Endodermal cell (in vitro differentiated cells): ENCODE measurements at regions not wholly inside any gene's neighbourhood (a gene's known extent, or its start where the extent isn't known, plus 50 kb on each side); places are given as distances from the start of the nearest gene placed in this dataset.
"Not testable (repeated sequence)": the region's sequence is repeated elsewhere in the genome, so short reads cannot be mapped to it uniquely, and the experiment has no call there.

Source experiments
- DNase-seq: peaks from one replicate; pipeline ENCODE4 v3.0.0-alpha.2; 2017
- H3K27ac ChIP-seq: 2 replicates; pipeline ENCODE4 v1.5.1; 2013; ENCODE audit warnings: mild to moderate bottlenecking, low read depth, low read length, moderate library complexity
- H3K27me3 ChIP-seq: 2 replicates; pipeline ENCODE4 v1.6.1; 2013; ENCODE audit warnings: mild to moderate bottlenecking, low read length, moderate library complexity; ENCODE audit not compliant: insufficient read depth, control insufficient read depth, poor library complexity, severe bottlenecking
- H3K36me3 ChIP-seq: 2 replicates; pipeline ENCODE4 v1.7.0; 2013; ENCODE audit warnings: mild to moderate bottlenecking, low read length, moderate library complexity; ENCODE audit not compliant: control insufficient read depth, insufficient read depth
- H3K4me1 ChIP-seq: one replicate; pipeline ENCODE4 v1.7.0; 2013; ENCODE audit warnings: low read length; ENCODE audit not compliant: control insufficient read depth, insufficient read depth
- H3K4me3 ChIP-seq: 2 replicates; pipeline ENCODE4 v1.5.1; 2013; ENCODE audit warnings: mild to moderate bottlenecking, low read length, moderate library complexity
- H3K9ac ChIP-seq: 2 replicates; pipeline ENCODE4 v1.6.1; 2013; ENCODE audit warnings: mild to moderate bottlenecking, low read length, moderate library complexity; ENCODE audit not compliant: poor library complexity, severe bottlenecking; ENCODE audit errors: extremely low read depth
- H3K9me3 ChIP-seq: 2 replicates; pipeline ENCODE4 v1.6.1; 2013; ENCODE audit warnings: mild to moderate bottlenecking, low read length, moderate library complexity; ENCODE audit not compliant: control insufficient read depth
- H3K27ac Mint-ChIP-seq: 2 replicates; pipeline ENCODE4 v1.8.0; 2020; ENCODE audit warnings: mixed read lengths
- H3K27me3 Mint-ChIP-seq: 2 replicates; pipeline ENCODE4 v1.8.0; 2021; ENCODE audit warnings: mild to moderate bottlenecking, mixed read lengths; ENCODE audit not compliant: insufficient read depth
- H3K36me3 Mint-ChIP-seq: 2 replicates; pipeline ENCODE4 v1.8.0; 2020; ENCODE audit warnings: low read depth, mixed read lengths
- H3K4me1 Mint-ChIP-seq: 2 replicates; pipeline ENCODE4 v1.8.0; 2020; ENCODE audit warnings: mixed read lengths
- H3K4me3 Mint-ChIP-seq: 2 replicates; pipeline ENCODE4 v1.8.0; 2020; ENCODE audit warnings: mild to moderate bottlenecking, moderate library complexity, mixed read lengths
- H3K9me3 Mint-ChIP-seq: 2 replicates; pipeline ENCODE4 v1.8.0; 2020; ENCODE audit warnings: mild to moderate bottlenecking, mixed read lengths
- WGBS, 2 experiments: methylation state at CpG; one replicate each; pipeline versions ENCODE4 v1.1.5 to v1.1.7; 2013; ENCODE audit warnings: missing lambda C conversion rate in 2 of 2, mixed read lengths in 1 of 2; ENCODE audit not compliant: insufficient coverage in 1 of 2, insufficient read length in 1 of 2; 5-methylcytosine and 5-hydroxymethylcytosine counted together
- TF ChIP-seq, protein P1 (sequence below): fragments of 200-600 bp; sonication (generic); conservative IDR thresholded peaks from 2 replicates; pipeline ENCODE4 v1.5.0; 2021; ENCODE audit warnings: antibody characterized with exemption, mild to moderate bottlenecking

DNA sequence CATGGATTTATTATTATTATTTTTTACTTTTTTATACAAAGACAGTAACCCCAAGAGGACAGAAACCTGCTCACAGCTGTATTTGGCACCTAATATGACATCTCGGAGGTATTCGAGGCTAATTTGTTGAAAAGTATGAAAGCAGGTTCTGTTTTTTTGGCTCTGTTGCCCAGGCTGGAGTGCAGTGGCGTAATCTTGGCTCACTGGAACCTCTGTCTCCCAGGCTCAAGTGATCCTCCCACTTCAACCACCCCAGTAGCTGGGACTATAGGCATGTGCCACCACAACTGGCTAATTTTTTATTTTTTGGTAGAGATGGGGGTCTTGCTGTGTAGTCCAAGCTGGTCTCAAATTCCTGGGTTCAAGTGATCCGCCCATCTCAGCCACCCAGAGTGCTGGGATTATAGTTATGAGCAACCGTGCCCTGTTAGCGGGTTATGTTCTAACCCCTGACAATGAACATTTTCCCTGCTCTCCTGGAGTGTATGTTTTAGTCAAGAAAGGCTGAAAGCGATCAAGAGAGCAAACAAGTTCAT, 53.7 kb upstream of the ZNF217 start:
- Histone ChIP-seq H3K4me1 (no peaks in the 10 kb centered on the region), H3K9ac (no peak overlapping the region), H3K27me3 (no peaks in the 10 kb centered on the region), H3K27ac (no peak overlapping the region), H3K36me3 (no peaks in the 10 kb centered on the region), H3K4me3 (no peak overlapping the region), H3K9me3 (no peaks in the 10 kb centered on the region)
- H3K27me3 Mint-ChIP-seq: no peaks in the 10 kb centered on the region
- peaks cover 10% of the 10 kb centered on the region for H3K4me1 Mint-ChIP-seq
- no peak overlapping the region for H3K27ac Mint-ChIP-seq
- H3K9me3 Mint-ChIP-seq: no peaks in the 10 kb centered on the region
- no peaks in the 10 kb centered on the region for H3K36me3 Mint-ChIP-seq
- TF ChIP-seq, protein P1, sequence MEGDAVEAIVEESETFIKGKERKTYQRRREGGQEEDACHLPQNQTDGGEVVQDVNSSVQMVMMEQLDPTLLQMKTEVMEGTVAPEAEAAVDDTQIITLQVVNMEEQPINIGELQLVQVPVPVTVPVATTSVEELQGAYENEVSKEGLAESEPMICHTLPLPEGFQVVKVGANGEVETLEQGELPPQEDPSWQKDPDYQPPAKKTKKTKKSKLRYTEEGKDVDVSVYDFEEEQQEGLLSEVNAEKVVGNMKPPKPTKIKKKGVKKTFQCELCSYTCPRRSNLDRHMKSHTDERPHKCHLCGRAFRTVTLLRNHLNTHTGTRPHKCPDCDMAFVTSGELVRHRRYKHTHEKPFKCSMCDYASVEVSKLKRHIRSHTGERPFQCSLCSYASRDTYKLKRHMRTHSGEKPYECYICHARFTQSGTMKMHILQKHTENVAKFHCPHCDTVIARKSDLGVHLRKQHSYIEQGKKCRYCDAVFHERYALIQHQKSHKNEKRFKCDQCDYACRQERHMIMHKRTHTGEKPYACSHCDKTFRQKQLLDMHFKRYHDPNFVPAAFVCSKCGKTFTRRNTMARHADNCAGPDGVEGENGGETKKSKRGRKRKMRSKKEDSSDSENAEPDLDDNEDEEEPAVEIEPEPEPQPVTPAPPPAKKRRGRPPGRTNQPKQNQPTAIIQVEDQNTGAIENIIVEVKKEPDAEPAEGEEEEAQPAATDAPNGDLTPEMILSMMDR: no peak
- no peak for DNase-seq
- WGBS, 2 experiments: 91 to 97% methylated on average over 7 of the region's 7 CpGs
- H3K4me3 Mint-ChIP-seq: no peak overlapping the region

GRCh38 chr20:53646550-53646949, 52.9 kb upstream of the ZNF217 start:
- no peak overlapping the region for H3K4me3 Mint-ChIP-seq
- Histone ChIP-seq H3K9me3 (no peaks in the 10 kb centered on the region), H3K27me3 (no peaks in the 10 kb centered on the region), H3K27ac (no peak overlapping the region), H3K36me3 (no peaks in the 10 kb centered on the region), H3K4me1 (no peaks in the 10 kb centered on the region), H3K9ac (no peak overlapping the region), H3K4me3 (no peak overlapping the region)
- 93 to 100% methylated on average over 1 to 3 of the region's 3 CpGs for WGBS, 2 experiments
- peaks cover 11% of the 10 kb centered on the region for H3K4me1 Mint-ChIP-seq
- H3K27me3 Mint-ChIP-seq: no peaks in the 10 kb centered on the region
- H3K9me3 Mint-ChIP-seq: no peaks in the 10 kb centered on the region
- no peak overlapping the region for H3K27ac Mint-ChIP-seq
- TF ChIP-seq, protein P1: no peak
- no peaks in the 10 kb centered on the region for H3K36me3 Mint-ChIP-seq
- DNase-seq: no peak

DNA sequence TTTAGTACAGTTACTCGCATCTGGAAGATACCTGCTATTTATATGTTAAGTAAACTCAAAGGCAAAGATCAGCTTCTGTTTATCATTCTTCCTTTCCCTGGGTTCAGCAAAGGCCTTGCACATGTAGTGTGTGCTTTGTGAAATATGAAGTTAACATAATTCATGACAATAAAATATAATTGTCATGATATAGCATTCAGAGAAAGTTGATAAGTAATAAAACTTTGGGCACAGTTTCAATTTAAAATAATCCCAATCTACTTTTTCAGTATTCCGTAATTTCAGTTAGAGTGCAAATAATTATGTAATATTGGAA, 51.9 kb upstream of the ZNF217 start:
- TF ChIP-seq, protein P1: no peak
- H3K4me1 ChIP-seq: no peaks in the 10 kb centered on the region
- Mint-ChIP-seq H3K4me1 (peaks cover 11% of the 10 kb centered on the region), H3K9me3 (no peaks in the 10 kb centered on the region), H3K36me3 (no peaks in the 10 kb centered on the region), H3K4me3 (no peak overlapping the region), H3K27me3 (no peaks in the 10 kb centered on the region), H3K27ac (no peak overlapping the region)
- no peaks in the 10 kb centered on the region for H3K9me3 ChIP-seq
- DNase-seq: no peak
- no peak overlapping the region for H3K9ac ChIP-seq
- 93 to 100% methylated on average over 1 of the region's 2 CpGs for WGBS, 2 experiments
- H3K27ac ChIP-seq: no peak overlapping the region
- no peaks in the 10 kb centered on the region for H3K27me3 ChIP-seq
- no peaks in the 10 kb centered on the region for H3K36me3 ChIP-seq
- H3K4me3 ChIP-seq: no peak overlapping the region

DNA sequence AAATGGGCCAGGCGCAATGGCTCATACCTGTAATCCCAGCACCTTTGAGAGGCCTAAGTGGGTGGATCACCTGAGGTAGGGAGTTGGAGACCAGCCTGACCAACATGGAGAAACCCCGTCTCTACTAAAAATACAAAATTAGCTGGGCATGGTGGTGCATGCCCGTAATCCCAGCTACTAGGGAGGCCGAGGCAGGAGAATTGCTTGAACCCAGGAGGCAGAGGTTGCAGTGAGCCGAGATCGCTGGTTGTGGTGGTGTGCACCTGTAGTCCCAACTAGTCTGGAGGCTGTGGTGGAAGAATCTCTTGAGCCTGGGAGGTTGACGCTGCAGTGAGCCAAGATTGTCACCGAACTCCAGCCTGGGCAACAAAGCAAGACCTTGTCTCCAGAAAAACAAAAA, 50.5 kb upstream of the ZNF217 start:
- H3K4me1 Mint-ChIP-seq: peaks cover 11% of the 10 kb centered on the region
- not testable (repeated sequence) for H3K9ac ChIP-seq, H3K9me3 ChIP-seq, H3K9me3 Mint-ChIP-seq, DNase-seq, H3K27ac Mint-ChIP-seq, H3K27me3 ChIP-seq, H3K36me3 ChIP-seq, H3K27me3 Mint-ChIP-seq, H3K27ac ChIP-seq, H3K36me3 Mint-ChIP-seq, H3K4me1 ChIP-seq, H3K4me3 ChIP-seq, H3K4me3 Mint-ChIP-seq
- 98 to 100% methylated on average over 2 to 7 of the region's 8 CpGs for WGBS, 2 experiments
